PC-9 (cell line): ENCODE measurements at regions not wholly inside any gene's neighbourhood (a gene's known extent, or its start where the extent isn't known, plus 50 kb on each side); places are given as distances from the start of the nearest gene placed in this dataset.

Experiments
- BruUV-seq: library from RNA; stranded (reverse); fragments of 400-500 nt; replicated peaks from 2 replicates; lab custom pipeline; 2021; lab: Mats Ljungman, UMichigan
- CTCF ChIA-PET: fragments of 300-600 bp; sonication (Branson Sonifier 250); formaldehyde crosslinking; loops from one replicate; lab custom pipeline; 2022; ENCODE audit warnings: antibody characterized with exemption; lab: Charles Lee
- POLR2A ChIA-PET: fragments of 300-600 bp; sonication (Branson Sonifier 250); formaldehyde crosslinking; loops from one replicate; lab custom pipeline; 2022; ENCODE audit warnings: antibody characterized with exemption; ENCODE audit not compliant: unreplicated experiment; lab: Charles Lee
- DNase-seq, 2 experiments: peaks; one replicate each; pipeline versions ENCODE4 v3.0.0 to v3.0.0-alpha.2; 2015 to 2022; ENCODE audit warnings: mixed read lengths in 1 of 2
- H2AFZ ChIP-seq: fragments of 200-600 bp; sonication (generic); 2 replicates; pipeline ENCODE4 v1.8.1; 2017; ENCODE audit warnings: antibody characterized with exemption
- H3F3A ChIP-seq: fragments of 200-600 bp; sonication (generic); 2 replicates; pipeline ENCODE4 v1.8.1; 2017; ENCODE audit warnings: antibody characterized with exemption, mild to moderate bottlenecking, low read depth; ENCODE audit not compliant: insufficient read depth
- H3K27ac ChIP-seq: fragments of 200-600 bp; sonication (generic); 2 replicates; pipeline ENCODE4 v1.6.1; 2016; ENCODE audit warnings: mixed run types
- H3K27me3 ChIP-seq: fragments of 200-600 bp; sonication (generic); 2 replicates; pipeline ENCODE4 v1.6.1; 2016; ENCODE audit warnings: low read depth, mixed run types; ENCODE audit not compliant: insufficient read depth
- H3K36me3 ChIP-seq: fragments of 200-600 bp; sonication (generic); 2 replicates; pipeline ENCODE4 v1.6.1; 2016; ENCODE audit warnings: low read depth, mixed run types
- H3K4me1 ChIP-seq: fragments of 200-600 bp; sonication (generic); replicated peaks from 2 replicates; pipeline ENCODE4 v1.6.1; 2016; ENCODE audit warnings: mixed run types; ENCODE audit not compliant: insufficient read depth
- H3K4me2 ChIP-seq: fragments of 200-600 bp; sonication (generic); 2 replicates; pipeline ENCODE4 v1.6.1; 2017; ENCODE audit warnings: mixed run types
- H3K4me3 ChIP-seq: fragments of 200-600 bp; sonication (generic); 2 replicates; pipeline ENCODE4 v1.6.1; 2016; ENCODE audit warnings: mixed run types
- H3K79me2 ChIP-seq: fragments of 200-600 bp; sonication (generic); 2 replicates; pipeline ENCODE4 v1.6.1; 2017; ENCODE audit warnings: low read depth, mixed run types
- H3K9me2 ChIP-seq: fragments of 200-600 bp; sonication (generic); 2 replicates; pipeline ENCODE4 v1.8.1; 2017; ENCODE audit warnings: mild to moderate bottlenecking; ENCODE audit not compliant: insufficient read depth
- H3K9me3 ChIP-seq: fragments of 200-600 bp; sonication (generic); 2 replicates; pipeline ENCODE4 v1.8.1; 2016; ENCODE audit warnings: low read depth; ENCODE audit not compliant: insufficient read depth
- H4K20me1 ChIP-seq: fragments of 200-600 bp; sonication (generic); 2 replicates; pipeline ENCODE4 v1.8.1; 2017; ENCODE audit not compliant: insufficient read depth
- CTCF ChIP-seq: fragments of 200-600 bp; sonication (generic); conservative IDR thresholded peaks from 2 replicates; pipeline ENCODE4 v1.6.1; 2017; ENCODE audit warnings: mixed run types, antibody characterized with exemption, mild to moderate bottlenecking, moderate library complexity
- EZH2 ChIP-seq: fragments of 200-600 bp; sonication (generic); IDR thresholded peaks from 2 replicates; pipeline ENCODE4 v1.8.0; 2017; ENCODE audit warnings: antibody characterized with exemption, low read depth
- intact Hi-C: fragments of 100-400 bp; cut with micrococcal nuclease; formaldehyde crosslinking; loops from one replicate; pipeline ENCODE4 v1.10.0; 2022; ENCODE audit not compliant: unreplicated experiment

DNA sequence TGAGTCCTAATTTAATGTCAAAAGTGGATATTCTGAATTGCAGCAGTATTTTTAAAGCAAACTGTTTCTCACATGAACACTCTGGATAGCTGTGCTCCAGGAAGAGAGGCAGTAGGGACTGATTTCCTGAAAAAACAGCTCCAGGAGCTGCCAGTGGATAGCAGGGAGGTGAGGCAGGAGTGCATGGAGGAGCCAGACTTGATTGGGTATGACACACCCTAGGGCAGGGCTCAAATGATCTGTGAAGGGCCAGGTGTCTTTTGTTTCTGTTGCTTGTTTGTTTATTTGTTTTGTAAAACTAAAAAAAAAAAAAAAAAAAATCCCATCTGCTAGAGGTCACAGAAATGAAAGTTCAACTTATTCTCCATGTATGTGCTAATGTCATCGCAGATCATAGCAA lies 83.4 kb downstream of the ADRB2 start:
- Histone ChIP-seq H3K36me3 (no peaks in the 10 kb centered on the region), H4K20me1 (no peaks in the 10 kb centered on the region), H3K4me2 (peak overlapping the region; percentile 65), H3K79me2 (no peaks in the 10 kb centered on the region), H3K9me3 (no peaks in the 10 kb centered on the region), H3K4me3 (peak overlapping the region; percentile 28; the same call in 1 of the 2 replicates), H3K9me2 (no peaks in the 10 kb centered on the region), H3K27ac (peak overlapping the region; percentile 98), H2AFZ (no peak overlapping the region), H3K27me3 (no peaks in the 10 kb centered on the region), H3K4me1 (peaks cover 69% of the 10 kb centered on the region), H3F3A (peaks cover 59% of the 10 kb centered on the region)
- intact Hi-C loops, result loop anchor here (1.0 to 5.0 kb wide), 8 partner anchors 48 to 653 kb away; no protein-coding TSS in a partner anchor
- DNase-seq, result peak; percentile 65 to 81
- no TSS peak for BruUV-seq
- TF ChIP-seq CTCF (no peak), EZH2 (no peak)
- CTCF ChIA-PET, result no interaction called here
- POLR2A ChIA-PET, result interaction anchor here (0.7 kb wide), 1 partner anchor 57 kb away, joined by 3 read pairs; no protein-coding TSS in a partner anchor

GRCh38 chr5:148910216-148910615 lies 83.8 kb downstream of the ADRB2 start:
- H3K4me1 ChIP-seq, result peaks cover 73% of the 10 kb centered on the region
- CTCF ChIA-PET, result interaction anchor here (0.5 to 0.7 kb wide), 3 partner anchors 47 to 653 kb away, joined by 3 read pairs; no protein-coding TSS in a partner anchor
- TF ChIP-seq CTCF, result no peak
- no peak for TF ChIP-seq EZH2
- H3K4me2 ChIP-seq, result peak overlapping the region; percentile 65
- H2AFZ ChIP-seq, result peak overlapping the region; percentile 66; the same call in 1 of the 2 replicates
- peak overlapping the region; percentile 98 for H3K27ac ChIP-seq
- no peak for DNase-seq
- H3K79me2 ChIP-seq, result no peaks in the 10 kb centered on the region
- no peaks in the 10 kb centered on the region for H3K27me3 ChIP-seq
- H3K9me3 ChIP-seq, result no peaks in the 10 kb centered on the region
- no peaks in the 10 kb centered on the region for H4K20me1 ChIP-seq
- intact Hi-C loops, result loop anchor here (1.0 to 5.0 kb wide), 8 partner anchors 47 to 652 kb away; no protein-coding TSS in a partner anchor
- no peaks in the 10 kb centered on the region for H3K9me2 ChIP-seq
- H3K4me3 ChIP-seq, result peak overlapping the region; percentile 28; the same call in 1 of the 2 replicates
- BruUV-seq, result TSS peak; percentile 7
- no peaks in the 10 kb centered on the region for H3K36me3 ChIP-seq
- POLR2A ChIA-PET, result interaction anchor here (0.6 to 0.9 kb wide), 4 partner anchors 56 to 114 kb away, joined by 3 to 5 read pairs (median 4); no protein-coding TSS in a partner anchor
- H3F3A ChIP-seq, result peaks cover 64% of the 10 kb centered on the region

DNA sequence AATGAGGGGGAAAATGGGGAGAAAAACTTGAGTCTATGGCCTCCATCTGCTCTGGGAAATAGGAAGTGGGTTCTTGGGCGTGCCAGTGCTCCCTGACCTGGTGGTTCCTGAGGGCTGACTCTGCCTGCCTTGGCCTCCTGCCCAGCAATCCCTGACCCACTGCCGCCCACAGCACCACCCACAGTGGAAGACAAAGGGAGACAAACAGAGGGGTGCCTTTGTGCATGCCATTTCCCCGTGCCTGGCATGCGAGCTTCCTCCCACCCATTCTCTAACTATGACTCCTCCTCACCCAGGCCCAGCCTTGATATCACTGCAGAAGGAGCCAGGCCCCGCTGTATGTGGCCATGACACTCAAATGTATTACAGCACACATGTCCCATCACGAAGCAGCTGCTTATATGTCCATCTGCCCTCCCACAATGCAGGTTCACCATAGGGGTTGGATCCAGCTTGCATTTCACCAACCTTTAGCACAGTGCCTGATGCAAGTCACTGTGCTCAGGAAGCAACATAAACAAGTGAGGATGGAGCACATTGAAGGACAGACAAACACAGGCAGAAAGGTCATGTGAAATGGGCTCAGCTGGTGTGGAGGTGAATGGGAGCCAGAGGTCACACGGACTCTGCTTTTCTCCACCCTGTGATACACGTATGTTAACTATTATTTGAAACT lies 84.4 kb downstream of the ADRB2 start:
- Histone ChIP-seq H3K4me1 (peaks cover 79% of the 10 kb centered on the region), H2AFZ (peak overlapping the region; percentile 66; the same call in 1 of the 2 replicates), H3K4me3 (no peak overlapping the region), H3K9me3 (no peaks in the 10 kb centered on the region), H3K27ac (peak overlapping the region; percentile 98), H4K20me1 (no peaks in the 10 kb centered on the region), H3K27me3 (no peaks in the 10 kb centered on the region), H3K36me3 (no peaks in the 10 kb centered on the region), H3K9me2 (no peaks in the 10 kb centered on the region), H3F3A (peaks cover 69% of the 10 kb centered on the region), H3K79me2 (no peaks in the 10 kb centered on the region), H3K4me2 (peak overlapping the region; percentile 65)
- intact Hi-C loops, result loop anchor here (1.0 to 5.0 kb wide), 8 partner anchors 46 to 651 kb away; no protein-coding TSS in a partner anchor
- no peak for TF ChIP-seq CTCF
- no peak for TF ChIP-seq EZH2
- POLR2A ChIA-PET, result interaction anchor here (0.6 to 0.9 kb wide), 4 partner anchors 69 to 216 kb away, joined by 3 to 5 read pairs (median 4); no protein-coding TSS in a partner anchor
- DNase-seq, result peak; percentile 93 to 96
- no TSS peak for BruUV-seq
- CTCF ChIA-PET, result interaction anchor here (0.5 to 0.7 kb wide), 3 partner anchors 47 to 653 kb away, joined by 3 read pairs; no protein-coding TSS in a partner anchor
